OCI-LY1 (cell line): ENCODE measurements at regions not wholly inside any gene's neighbourhood (a gene's known extent, or its start where the extent isn't known, plus 50 kb on each side); places are given as distances from the start of the nearest gene placed in this dataset.

ENCODE experiments used
- H2AFZ ChIP-seq: fragments of 200-600 bp; sonication (generic), shearing (Covaris generic); 2 replicates; pipeline ENCODE4 v1.6.0; 2014; ENCODE audit warnings: antibody characterized with exemption, mild to moderate bottlenecking, low read length
- H3F3A ChIP-seq: fragments of 200-600 bp; sonication (generic), shearing (Covaris generic); 2 replicates; pipeline ENCODE4 v1.6.0; 2014; ENCODE audit warnings: mild to moderate bottlenecking, antibody characterized with exemption, low read length, moderate library complexity; ENCODE audit not compliant: insufficient read depth
- H3K27ac ChIP-seq: fragments of 200-600 bp; sonication (generic); 2 replicates; pipeline ENCODE4 v1.5.1; 2014; ENCODE audit warnings: low read length, mixed run types, mild to moderate bottlenecking, low read depth; ENCODE audit not compliant: poor library complexity, severe bottlenecking
- H3K27me3 ChIP-seq: fragments of 200-600 bp; sonication (generic); 2 replicates; pipeline ENCODE4 v1.6.0; 2014; ENCODE audit warnings: antibody characterized with exemption, mild to moderate bottlenecking, low read length, moderate library complexity; ENCODE audit not compliant: insufficient read depth
- H3K36me3 ChIP-seq: fragments of 200-600 bp; sonication (generic); 2 replicates; pipeline ENCODE4 v1.6.1; 2014; ENCODE audit warnings: mild to moderate bottlenecking, antibody characterized with exemption, low read length, moderate library complexity, mixed read lengths; ENCODE audit not compliant: insufficient read depth
- H3K4me1 ChIP-seq: fragments of 200-600 bp; sonication (generic); 2 replicates; pipeline ENCODE4 v1.5.1; 2014; ENCODE audit warnings: mild to moderate bottlenecking, low read length, moderate library complexity; ENCODE audit not compliant: insufficient read depth, severe bottlenecking
- H3K4me2 ChIP-seq: fragments of 200-600 bp; sonication (generic), shearing (Covaris generic); 2 replicates; pipeline ENCODE4 v1.6.1; 2014; ENCODE audit warnings: low read length
- H3K4me3 ChIP-seq: fragments of 200-600 bp; sonication (generic); 2 replicates; pipeline ENCODE4 v1.5.1; 2014; ENCODE audit warnings: low read length, low read depth, mild to moderate bottlenecking, mixed read lengths; ENCODE audit not compliant: poor library complexity, severe bottlenecking
- H3K79me2 ChIP-seq: fragments of 200-600 bp; shearing (Covaris generic); 2 replicates; pipeline ENCODE4 v1.6.1; 2016; ENCODE audit warnings: mixed run types, low read length, mixed read lengths; ENCODE audit not compliant: insufficient read depth
- H3K9ac ChIP-seq: fragments of 200-600 bp; sonication (generic), shearing (Covaris generic); 2 replicates; pipeline ENCODE4 v1.6.1; 2014; ENCODE audit warnings: mild to moderate bottlenecking, low read length, mixed read lengths
- H3K9me2 ChIP-seq: fragments of 200-600 bp; sonication (generic), shearing (Covaris generic); 2 replicates; pipeline ENCODE4 v1.6.1; 2014; ENCODE audit warnings: low read depth, mild to moderate bottlenecking, low read length, mixed read lengths
- H3K9me3 ChIP-seq: fragments of 200-600 bp; shearing (Covaris generic); 2 replicates; pipeline ENCODE4 v1.6.1; 2014; ENCODE audit warnings: low read length, mixed read lengths
- H4K20me1 ChIP-seq: fragments of 200-600 bp; sonication (generic), shearing (Covaris generic); 2 replicates; pipeline ENCODE4 v1.6.0; 2016; ENCODE audit warnings: mild to moderate bottlenecking, low read length; ENCODE audit not compliant: insufficient read depth
- CTCF ChIP-seq: fragments of 200-600 bp; sonication (generic), shearing (Covaris generic); IDR thresholded peaks from 2 replicates; pipeline ENCODE4 v1.5.1; 2017; ENCODE audit warnings: mild to moderate bottlenecking, antibody characterized with exemption, low read length, moderate library complexity, mixed read lengths
- EZH2 ChIP-seq: fragments of 200-600 bp; sonication (generic), shearing (Covaris generic); IDR thresholded peaks from 2 replicates; pipeline ENCODE4 v1.8.0; 2017; ENCODE audit warnings: borderline replicate concordance, mixed run types, mild to moderate bottlenecking, antibody characterized with exemption, low read length, moderate library complexity, mixed read lengths

- TF ChIP-seq EZH2 (no peak), CTCF (no peak)
- H3K9me3 ChIP-seq = no peaks in the 10 kb centered on the region
- H3K27ac ChIP-seq = no peak overlapping the region
- H2AFZ ChIP-seq = no peak overlapping the region
- H3F3A ChIP-seq = no peaks in the 10 kb centered on the region
- no peaks in the 10 kb centered on the region for H4K20me1 ChIP-seq
- H3K4me1 ChIP-seq = no peaks in the 10 kb centered on the region
- no peaks in the 10 kb centered on the region for H3K79me2 ChIP-seq
- H3K9ac ChIP-seq = no peak overlapping the region
- no peaks in the 10 kb centered on the region for H3K27me3 ChIP-seq
- no peaks in the 10 kb centered on the region for H3K9me2 ChIP-seq
- H3K4me2 ChIP-seq = no peak overlapping the region
- H3K4me3 ChIP-seq = no peak overlapping the region
- H3K36me3 ChIP-seq = no peaks in the 10 kb centered on the region
These were observed 973.9 kb downstream of the BRD1 start for GRCh38 chr22:48853627-48854240.

GRCh38 chr22:48851933-48852549 is 975.6 kb downstream of the BRD1 start:
- TF ChIP-seq EZH2 = no peak
- no peaks in the 10 kb centered on the region for H3F3A ChIP-seq
- H3K79me2 ChIP-seq = no peaks in the 10 kb centered on the region
- H3K4me3 ChIP-seq = no peak overlapping the region
- H3K9me3 ChIP-seq = no peaks in the 10 kb centered on the region
- H3K27me3 ChIP-seq = no peaks in the 10 kb centered on the region
- no peak overlapping the region for H3K9ac ChIP-seq
- no peak overlapping the region for H2AFZ ChIP-seq
- no peak overlapping the region for H3K27ac ChIP-seq
- H3K9me2 ChIP-seq = no peaks in the 10 kb centered on the region
- H3K4me2 ChIP-seq = no peak overlapping the region
- no peaks in the 10 kb centered on the region for H3K4me1 ChIP-seq
- no peaks in the 10 kb centered on the region for H3K36me3 ChIP-seq
- no peaks in the 10 kb centered on the region for H4K20me1 ChIP-seq

- H3K27me3 ChIP-seq = no peaks in the 10 kb centered on the region
- no peaks in the 10 kb centered on the region for H3K4me1 ChIP-seq
- no peaks in the 10 kb centered on the region for H3K9me3 ChIP-seq
- no peak overlapping the region for H2AFZ ChIP-seq
- no peak for TF ChIP-seq CTCF
- no peak for TF ChIP-seq EZH2
- no peaks in the 10 kb centered on the region for H4K20me1 ChIP-seq
- no peaks in the 10 kb centered on the region for H3K36me3 ChIP-seq
- H3K9ac ChIP-seq = no peak overlapping the region
- H3K4me3 ChIP-seq = no peak overlapping the region
- no peaks in the 10 kb centered on the region for H3K79me2 ChIP-seq
- H3K27ac ChIP-seq = no peak overlapping the region
- H3K4me2 ChIP-seq = no peak overlapping the region
- H3F3A ChIP-seq = no peaks in the 10 kb centered on the region
- H3K9me2 ChIP-seq = no peaks in the 10 kb centered on the region
These were observed 976.9 kb downstream of the BRD1 start for GRCh38 chr22:48850658-48851287.
